SH-SY5Y (cell line): ENCODE measurements at regions not wholly inside any gene's neighbourhood (a gene's known extent, or its start where the extent isn't known, plus 50 kb on each side); places are given as distances from the start of the nearest gene placed in this dataset.

ENCODE experiments used
- GATA2 ChIP-seq: IDR thresholded peaks from 2 replicates; pipeline ENCODE4 v1.6.1; 2011; ENCODE audit warnings: mild to moderate bottlenecking, low read depth, low read length
- GATA3 ChIP-seq: IDR thresholded peaks from 2 replicates; pipeline ENCODE4 v1.6.1; 2011; ENCODE audit warnings: low read depth, mild to moderate bottlenecking, low read length, moderate library complexity

DNA sequence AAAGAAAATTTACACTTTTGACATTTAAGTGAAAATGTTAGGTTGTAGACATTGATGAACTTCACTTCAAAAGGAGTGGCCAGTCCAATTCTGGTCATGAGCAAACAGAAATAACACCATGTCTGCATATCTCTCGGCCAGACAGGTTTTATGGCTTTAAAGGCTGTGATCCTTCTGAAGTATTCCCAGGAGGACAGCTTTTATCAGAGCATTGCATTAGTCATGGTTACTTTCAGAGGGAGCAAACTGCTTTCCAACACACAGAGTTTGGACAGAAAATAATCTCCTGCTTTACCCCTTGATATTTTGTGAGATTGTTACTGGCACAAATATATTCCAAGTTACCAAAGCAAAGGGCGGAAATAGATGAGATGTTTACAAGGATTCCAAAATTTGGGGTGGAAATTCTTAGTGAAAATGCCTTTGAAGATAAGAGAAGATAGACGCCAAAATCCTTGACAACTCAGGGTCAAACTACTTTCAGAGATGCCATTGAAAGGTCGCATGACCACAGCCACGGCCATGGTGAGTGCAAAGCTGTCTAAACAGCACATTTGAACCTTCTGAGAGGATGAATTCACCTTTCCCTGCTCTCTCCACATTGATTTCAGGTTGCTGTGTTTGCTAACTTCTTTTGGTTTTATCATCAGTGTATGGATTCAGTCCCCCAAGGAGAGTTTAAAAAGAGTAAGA lies 584.5 kb upstream of the SGCG start:
- TF ChIP-seq GATA3 (no peak), GATA2 (no peak)
